ENCODE measurements at regions not wholly inside any gene's neighbourhood (a gene's known extent, or its start where the extent isn't known, plus 50 kb on each side); places are given as distances from the start of the nearest gene placed in this dataset.

DNA sequence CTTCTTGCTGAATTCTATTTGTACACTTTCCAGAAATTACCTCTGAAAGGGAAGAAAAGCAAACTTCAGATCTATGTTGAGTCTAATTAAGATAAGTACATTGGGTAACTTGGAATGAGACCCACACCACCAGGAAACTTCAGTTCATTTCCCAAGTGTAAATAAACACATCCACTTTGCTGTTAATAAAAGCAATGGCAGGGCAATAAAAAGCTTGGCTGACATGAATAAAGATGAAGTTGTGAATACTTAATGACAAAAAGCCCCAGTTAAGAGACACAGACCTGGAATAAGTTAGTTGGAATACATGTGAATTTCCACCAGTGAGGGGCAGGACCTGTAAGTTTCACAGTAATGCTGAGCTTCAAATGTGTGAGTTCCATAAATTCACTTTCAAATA, 83.3 kb downstream of the MEX3B start:
- TF ChIP-seq, protein P1, sequence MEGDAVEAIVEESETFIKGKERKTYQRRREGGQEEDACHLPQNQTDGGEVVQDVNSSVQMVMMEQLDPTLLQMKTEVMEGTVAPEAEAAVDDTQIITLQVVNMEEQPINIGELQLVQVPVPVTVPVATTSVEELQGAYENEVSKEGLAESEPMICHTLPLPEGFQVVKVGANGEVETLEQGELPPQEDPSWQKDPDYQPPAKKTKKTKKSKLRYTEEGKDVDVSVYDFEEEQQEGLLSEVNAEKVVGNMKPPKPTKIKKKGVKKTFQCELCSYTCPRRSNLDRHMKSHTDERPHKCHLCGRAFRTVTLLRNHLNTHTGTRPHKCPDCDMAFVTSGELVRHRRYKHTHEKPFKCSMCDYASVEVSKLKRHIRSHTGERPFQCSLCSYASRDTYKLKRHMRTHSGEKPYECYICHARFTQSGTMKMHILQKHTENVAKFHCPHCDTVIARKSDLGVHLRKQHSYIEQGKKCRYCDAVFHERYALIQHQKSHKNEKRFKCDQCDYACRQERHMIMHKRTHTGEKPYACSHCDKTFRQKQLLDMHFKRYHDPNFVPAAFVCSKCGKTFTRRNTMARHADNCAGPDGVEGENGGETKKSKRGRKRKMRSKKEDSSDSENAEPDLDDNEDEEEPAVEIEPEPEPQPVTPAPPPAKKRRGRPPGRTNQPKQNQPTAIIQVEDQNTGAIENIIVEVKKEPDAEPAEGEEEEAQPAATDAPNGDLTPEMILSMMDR (conservative IDR thresholded peaks at IDR 0.05; ENCODE audit: low read depth, low read length): no peak
- no peak overlapping the region for H3K4me3 ChIP-seq (ENCODE audit: low read depth, low read length)
- no peak for DNase-seq (ENCODE audit: low read depth)

DNA sequence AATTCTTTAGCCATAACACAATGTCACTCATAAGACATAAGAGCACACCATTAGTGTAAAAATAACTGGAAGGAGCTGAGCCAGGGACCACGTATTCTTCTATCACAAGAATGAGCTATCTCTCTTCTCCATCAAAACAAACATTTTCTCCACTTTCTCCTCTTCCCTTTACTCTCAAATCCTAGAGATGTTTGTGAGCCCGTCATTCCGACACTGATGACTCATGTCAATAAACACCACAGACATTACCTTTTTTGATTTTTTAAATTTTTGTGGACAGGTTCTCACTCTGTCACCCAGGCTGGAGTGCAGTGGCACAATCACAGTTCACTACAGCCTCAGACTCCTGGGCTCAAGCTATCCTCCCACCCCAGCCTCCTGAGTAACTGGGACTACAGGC, 86.6 kb downstream of the MEX3B start:
- TF ChIP-seq, protein P1 (conservative IDR thresholded peaks at IDR 0.05; ENCODE audit: low read depth, low read length): no peak
- no peak for DNase-seq (ENCODE audit: low read depth)
- no peak overlapping the region for H3K4me3 ChIP-seq (ENCODE audit: low read depth, low read length)

DNA sequence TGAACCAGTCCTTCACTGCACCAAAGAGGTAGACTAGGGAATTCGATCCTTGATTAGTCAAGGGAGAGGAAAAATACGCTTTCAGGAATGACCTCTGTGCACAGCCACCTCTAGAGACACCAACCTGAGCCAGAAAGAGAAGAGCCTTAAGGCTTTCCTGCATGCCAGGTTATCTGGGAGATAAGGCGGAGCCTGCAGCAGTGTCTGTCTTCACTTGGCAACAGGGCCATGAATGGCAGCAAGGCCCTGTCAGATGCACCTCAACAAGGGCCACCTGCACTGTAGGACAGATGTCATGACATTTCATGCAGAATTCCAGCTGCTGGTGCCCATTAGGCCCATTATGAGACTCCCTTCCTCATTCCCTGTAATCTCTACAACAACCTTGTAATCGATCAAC, 88.1 kb downstream of the MEX3B start:
- TF ChIP-seq, protein P1 (conservative IDR thresholded peaks at IDR 0.05; ENCODE audit: low read depth, low read length): no peak
- DNase-seq (ENCODE audit: low read depth): no peak
- no peak overlapping the region for H3K4me3 ChIP-seq (ENCODE audit: low read depth, low read length)

DNA sequence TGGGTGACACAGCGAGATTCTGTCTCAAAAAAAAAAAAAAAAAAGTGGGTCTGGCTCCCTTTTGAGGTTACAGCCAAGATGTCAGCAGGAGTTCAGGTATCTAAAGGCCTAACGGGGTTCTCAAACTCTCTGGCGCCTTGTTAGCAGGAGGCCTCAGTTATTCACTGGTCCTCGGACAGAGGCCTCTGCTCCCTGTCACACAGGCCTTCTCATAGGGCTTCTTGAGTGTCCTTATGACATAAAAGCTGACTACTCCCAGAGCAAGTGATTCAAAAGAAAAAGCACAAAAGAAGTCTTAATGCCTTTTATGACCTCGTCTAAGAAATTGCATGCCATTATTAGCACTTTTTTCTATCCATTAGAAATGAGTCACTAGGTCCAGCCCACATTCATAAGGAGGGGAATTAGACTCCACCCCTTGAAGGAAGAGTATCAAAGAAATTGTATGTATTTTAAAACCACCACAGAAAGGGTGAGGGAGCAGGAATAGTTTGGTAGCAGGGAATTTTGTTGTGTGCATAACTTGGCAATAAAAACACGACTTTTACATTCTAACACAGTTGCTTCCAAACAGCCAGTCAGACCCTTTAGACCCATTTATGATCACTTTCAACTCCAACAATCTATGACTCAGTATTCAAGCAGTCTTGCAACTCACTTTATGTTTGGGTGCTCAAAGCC, 90.3 kb downstream of the MEX3B start:
- no peak for DNase-seq (ENCODE audit: low read depth)
- no peak overlapping the region for H3K4me3 ChIP-seq (ENCODE audit: low read depth, low read length)
- TF ChIP-seq, protein P1 (conservative IDR thresholded peaks at IDR 0.05; ENCODE audit: low read depth, low read length): no peak

DNA sequence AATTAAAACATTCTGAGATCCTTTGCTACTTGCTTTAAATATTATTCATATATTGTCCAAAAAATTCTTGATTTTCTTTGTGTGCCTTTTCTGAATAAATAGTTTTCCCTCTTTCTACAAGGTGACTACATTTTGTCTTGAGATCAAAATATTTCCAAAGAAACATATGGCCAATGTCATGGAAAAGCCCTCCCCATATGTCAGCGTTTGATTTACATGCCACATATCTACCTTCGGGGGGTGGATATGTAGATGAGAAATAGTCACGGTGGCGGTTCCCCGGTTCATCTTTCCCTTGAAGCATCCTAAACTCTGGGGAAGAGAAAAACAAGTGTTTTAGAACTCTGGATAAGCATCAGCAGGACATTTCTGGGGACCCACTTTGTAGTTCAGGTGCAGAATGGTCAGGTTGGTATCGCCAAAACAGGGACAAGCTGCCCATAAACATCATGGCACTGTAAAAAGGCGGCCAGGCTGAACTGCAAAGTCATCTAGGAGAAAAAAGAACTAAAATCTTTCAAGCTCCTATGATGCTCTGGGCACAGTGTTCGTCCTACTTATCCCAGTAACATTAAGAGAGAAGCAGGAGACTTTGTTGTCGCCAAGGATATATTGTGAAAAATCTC, 91.5 kb downstream of the MEX3B start:
- DNase-seq (ENCODE audit: low read depth): no peak
- no peak overlapping the region for H3K4me3 ChIP-seq (ENCODE audit: low read depth, low read length)
- TF ChIP-seq, protein P1 (conservative IDR thresholded peaks at IDR 0.05; ENCODE audit: low read depth, low read length): no peak

DNA sequence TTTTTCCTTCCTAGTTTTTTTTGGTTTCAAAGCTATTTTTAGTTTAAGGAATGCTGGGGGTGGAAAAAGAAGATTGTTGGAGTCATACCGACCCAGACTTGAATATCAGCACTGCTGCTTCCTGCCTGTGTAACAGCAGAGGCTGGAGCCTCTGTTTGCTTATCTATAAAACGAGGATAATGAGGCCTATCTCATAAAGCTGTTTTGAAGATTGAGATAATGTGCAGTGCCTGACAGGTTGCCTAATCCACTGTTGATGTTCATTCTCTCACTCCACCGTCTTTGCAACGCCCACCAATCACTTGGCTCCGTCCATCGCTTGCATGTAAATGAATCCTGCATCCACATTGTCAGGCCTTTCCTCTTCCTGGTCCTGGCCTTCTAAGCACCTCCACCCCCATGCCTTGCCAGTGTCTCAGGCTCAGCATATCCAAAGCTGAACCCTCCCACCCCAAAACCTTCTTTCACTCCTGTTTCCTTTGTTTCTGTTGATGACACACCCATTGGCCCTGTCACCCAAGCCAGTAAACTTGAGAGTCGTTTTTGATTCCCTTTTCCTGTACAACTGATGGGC, 94.9 kb downstream of the MEX3B start:
- DNase-seq (ENCODE audit: low read depth): no peak
- no peak overlapping the region for H3K4me3 ChIP-seq (ENCODE audit: low read depth, low read length)
- TF ChIP-seq, protein P1 (conservative IDR thresholded peaks at IDR 0.05; ENCODE audit: low read depth, low read length): no peak

Measured in epithelial cell of proximal tubule (primary cell).